GM18517 (cell line): ENCODE measurements at regions not wholly inside any gene's neighbourhood (a gene's known extent, or its start where the extent isn't known, plus 50 kb on each side); places are given as distances from the start of the nearest gene placed in this dataset.

Source experiments
- ATAC-seq: cut with Tn5 transposase; IDR thresholded peaks from one replicate; pipeline ENCODE4 v1.9.1; 2021; ENCODE audit warnings: mild to moderate bottlenecking, moderate library complexity; ENCODE audit not compliant: unreplicated experiment

DNA sequence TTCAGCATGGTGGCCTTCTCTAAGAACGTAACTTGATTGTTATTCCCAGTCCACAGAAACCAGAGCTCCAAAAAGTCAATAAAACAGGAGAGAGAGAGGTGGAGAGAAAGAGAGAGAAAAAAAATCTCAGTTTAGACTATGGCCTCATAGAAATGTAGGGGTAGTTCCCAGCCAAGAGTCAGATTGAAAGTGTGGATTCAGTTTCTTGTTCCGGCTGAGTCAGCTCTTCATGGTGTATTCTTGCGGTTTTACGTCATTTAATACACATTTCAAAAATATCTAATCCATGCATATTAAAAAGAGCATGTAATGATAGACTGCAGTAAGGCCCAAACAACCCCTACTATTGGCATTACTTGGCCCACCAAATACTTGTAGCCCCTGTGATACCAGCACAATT lies 303.9 kb downstream of the ETAA1 start:
- ATAC-seq: no peak

DNA sequence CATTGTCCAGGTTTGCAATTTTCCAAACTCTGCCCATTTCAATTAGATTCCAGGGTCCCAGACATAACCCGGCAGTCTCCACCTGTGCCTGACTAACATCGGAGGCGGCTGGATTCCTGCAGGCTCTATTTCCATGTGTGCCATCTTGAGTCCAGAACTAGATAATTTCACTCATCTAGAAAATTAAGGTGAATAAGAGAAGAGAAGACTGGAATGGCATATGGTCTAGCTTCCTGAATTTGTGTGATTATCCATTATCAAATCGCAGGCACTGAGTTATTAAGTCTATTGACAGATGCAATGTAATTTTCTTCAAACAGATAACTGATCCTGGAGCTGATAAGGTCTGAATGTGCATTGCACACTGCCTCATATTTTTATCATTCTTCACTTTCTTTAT lies 305.2 kb downstream of the ETAA1 start:
- ATAC-seq: no peak

DNA sequence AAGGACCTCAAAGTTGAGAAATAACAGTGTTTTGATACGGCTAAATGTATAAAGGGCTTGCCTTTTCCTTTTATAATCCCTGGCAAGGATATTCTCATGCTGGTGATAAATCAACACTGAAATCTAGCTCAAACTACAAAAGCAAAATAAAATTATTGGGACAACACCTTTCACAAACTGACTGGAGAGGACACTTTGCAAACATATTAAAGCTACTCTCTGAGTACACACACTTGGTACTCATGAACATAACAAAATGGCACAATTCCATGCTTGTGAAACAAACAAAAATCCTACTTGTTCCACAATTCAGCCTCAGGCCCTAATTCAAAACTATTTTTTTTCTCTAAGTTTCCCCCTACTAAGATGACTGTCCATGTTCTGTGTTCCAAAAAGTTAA lies 305.8 kb downstream of the ETAA1 start:
- no peak for ATAC-seq

DNA sequence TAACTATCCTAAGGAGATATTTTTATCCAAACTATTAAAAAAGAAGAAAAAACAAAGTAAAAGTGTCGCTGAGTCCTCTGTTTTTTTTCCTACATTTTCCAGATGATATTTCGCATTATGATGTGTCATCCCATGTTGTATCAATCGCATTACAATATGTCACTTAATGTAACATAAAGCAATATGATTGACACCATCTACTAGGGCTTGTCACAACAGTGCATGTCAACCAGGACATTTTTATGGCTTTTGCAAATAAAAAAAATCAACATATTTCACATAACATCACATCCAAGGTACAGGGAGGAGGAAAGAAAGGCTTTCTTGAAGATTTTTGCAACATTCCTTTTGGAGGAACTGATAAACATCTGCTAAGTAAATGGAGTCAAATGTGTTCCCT lies 308.9 kb downstream of the ETAA1 start:
- ATAC-seq: no peak

DNA sequence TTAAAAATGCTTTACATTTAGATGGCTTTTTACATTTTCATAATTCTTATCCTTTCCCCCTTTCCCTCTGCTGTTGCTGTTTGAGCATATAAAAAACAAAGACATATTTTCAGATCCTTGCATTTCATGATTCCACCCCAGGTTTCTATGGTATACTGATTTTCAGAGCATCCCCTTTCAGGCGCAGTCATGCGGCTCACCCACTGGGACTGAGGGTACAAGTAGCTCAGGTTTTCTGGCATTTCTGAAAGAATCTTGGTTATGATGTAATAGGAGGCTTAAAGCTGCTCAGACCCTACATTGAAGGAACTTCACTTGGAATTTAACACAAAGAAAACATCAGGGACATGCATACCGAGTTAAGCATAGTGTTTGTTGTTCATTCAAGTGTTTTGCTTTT lies 310.8 kb downstream of the ETAA1 start:
- no peak for ATAC-seq

DNA sequence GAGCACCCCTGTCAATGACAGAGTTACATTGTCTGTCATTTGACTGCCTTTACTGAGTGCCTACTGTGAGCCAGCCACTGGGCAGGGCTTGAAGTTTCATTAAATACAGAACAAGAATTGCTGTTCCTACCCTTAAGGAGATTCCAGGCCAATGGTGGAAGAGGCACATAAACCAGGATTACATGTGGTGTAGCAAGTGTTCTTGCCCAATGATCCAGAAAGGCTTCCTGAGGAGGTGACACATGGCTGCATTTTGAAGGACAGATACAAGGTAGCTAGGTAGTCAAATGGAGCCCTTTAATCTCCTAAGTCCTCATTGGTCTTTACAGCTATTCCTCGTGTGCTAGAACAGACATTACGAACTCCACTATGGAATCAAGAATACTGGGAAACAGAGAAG lies 312.7 kb downstream of the ETAA1 start:
- ATAC-seq: no peak

DNA sequence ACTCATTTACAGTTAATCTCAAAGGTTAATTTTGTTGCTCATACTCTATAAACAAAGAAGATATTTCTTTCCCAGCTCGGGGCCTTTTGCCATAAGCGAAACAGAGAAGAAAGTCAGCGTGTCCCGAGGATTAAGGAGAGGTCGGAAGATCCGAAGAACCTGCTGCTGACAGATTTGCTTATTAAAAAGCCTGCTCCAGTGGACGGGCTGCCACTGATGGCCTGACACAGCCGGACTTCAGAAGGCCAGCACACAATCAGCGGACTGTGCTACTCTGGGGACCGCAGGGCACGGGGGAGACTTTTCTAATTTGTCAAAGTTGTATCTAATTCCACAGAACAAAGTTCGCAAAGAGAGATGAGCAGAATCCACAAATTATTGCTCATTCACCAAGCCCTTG lies 315.4 kb downstream of the ETAA1 start:
- ATAC-seq: no peak

DNA sequence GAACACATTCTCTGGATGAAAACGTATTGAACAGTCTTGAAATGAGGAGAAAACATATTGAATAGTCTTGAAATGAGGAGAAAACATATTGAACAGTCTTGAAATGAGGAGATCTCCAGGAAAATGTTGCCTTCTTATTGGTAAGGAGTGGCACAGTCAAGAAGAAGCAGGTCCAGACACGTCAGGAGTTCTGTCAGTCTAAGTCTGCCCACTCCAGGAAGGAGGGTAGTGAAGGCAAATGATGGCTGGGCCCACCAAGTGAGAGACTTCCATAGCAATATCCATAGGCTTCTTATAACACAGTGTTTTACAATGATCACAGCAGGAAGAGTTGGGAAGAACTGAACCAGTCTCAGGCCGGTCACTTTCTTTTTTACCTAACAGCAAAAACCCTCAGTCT lies 316.2 kb downstream of the ETAA1 start:
- no peak for ATAC-seq

DNA sequence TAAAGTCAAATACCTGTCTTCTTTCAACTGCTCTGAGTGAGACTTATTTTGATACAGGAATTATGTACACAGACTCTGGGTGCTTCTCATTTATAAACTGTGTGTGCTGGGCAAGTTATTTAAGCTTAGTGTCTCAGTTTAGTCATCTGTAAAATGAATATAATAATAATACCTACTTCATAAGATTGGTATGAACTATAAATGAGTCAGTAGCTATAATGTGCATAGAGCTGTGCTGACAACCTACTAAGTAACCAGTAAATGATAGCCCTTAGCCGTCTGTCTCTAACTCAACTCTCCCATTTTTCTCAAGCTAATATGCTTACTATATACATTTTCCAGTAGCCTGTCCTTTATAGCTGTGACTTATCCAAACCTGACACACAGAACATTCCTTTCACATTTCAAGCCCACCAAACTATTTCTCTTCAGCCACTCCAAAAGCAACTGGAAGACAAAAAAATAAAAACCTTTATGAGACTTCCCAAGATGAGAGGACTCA lies 319.8 kb downstream of the ETAA1 start:
- no peak for ATAC-seq

DNA sequence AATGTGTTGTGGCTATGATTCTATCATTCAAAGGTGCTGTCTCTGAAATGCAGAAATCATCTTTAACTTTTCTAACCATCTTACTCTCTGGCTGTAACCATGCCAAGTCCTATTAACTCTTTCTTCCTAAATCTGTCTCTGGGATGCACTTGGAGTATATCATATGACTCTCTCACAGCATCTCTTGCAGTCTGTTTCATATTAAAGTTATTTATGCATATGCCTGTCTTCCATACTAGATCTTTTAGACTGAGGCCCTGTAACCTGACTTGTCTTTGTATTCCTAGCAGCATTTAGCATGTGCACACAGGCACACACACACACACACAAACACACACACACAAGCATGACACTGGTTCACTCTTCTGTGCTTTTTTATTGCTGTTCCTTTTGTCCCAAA lies 320.6 kb downstream of the ETAA1 start:
- ATAC-seq: no peak

DNA sequence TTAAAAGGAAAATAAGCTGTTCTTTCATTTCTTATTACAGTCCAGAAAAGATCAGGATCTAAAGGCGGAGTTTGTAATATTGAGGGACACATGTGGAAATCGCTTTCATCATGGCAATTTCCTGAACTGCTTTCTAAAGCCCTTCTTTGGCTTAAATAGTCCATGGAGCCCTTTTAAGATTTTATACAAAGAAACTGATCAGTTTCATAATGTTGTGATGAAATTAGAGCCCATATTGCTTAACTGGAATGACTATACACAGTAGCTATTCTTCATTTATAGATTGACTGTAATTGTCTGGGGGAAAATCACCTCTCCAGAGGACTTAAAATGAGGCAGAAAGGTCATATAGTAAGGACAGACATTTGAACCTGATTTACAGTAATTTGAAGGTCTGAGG lies 322.2 kb downstream of the ETAA1 start:
- ATAC-seq: no peak

DNA sequence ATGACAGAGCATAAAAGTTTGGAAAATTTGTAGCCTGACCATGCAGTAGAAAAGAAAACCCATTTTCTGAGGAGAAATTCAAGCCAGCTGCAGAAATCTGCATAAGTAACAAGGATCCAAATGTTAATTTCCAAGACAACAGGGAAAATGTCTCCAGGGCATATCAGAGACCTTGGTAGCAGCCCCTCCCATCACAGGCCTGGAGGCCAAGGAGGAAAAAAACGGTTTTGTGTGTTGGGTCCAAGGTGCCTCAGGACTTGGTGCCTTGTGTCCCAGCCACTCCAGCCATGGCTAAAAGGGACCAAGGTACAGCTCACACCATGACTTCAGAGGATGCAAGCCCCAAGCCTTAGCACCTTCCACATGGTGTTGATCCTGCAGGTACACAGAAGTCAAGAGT lies 324.4 kb downstream of the ETAA1 start:
- ATAC-seq: no peak

DNA sequence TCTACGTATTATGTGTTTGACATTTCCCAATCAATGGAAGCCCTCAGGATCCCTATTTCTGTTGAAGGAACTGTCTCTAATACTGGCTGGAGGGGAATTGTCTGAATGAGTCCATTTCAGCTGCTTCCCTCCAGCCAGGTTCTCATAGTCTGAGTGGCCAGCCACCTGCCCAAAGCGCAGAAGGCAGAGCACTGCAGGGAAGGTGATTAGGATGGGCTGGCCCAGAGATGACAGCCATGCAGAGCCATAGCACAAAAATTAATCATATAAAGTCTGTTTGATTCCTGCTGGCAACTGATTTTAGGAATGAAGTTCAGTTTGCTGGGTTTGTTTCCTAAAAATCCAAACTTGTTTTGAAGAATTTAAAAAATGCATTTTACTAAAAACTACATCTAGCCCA lies 327.1 kb downstream of the ETAA1 start:
- no peak for ATAC-seq

DNA sequence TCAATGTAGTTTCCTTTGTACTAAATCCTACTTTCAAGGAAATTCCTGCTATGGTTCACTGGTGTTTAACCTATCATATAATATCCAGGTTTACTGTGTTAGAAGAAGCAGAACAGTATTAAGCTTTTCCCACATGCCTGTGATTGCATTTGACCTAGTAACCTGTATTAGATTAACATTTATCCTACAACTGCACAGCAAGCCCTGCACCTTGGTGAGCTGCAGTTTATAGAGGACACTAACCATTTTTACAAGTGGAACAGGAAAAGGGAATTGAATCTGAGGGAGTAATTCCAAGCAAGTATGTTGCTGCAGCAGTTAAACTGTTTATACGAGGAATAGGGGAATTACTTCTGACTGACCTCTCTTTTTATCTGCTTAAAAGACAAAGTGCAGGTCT lies 328.6 kb downstream of the ETAA1 start:
- no peak for ATAC-seq

DNA sequence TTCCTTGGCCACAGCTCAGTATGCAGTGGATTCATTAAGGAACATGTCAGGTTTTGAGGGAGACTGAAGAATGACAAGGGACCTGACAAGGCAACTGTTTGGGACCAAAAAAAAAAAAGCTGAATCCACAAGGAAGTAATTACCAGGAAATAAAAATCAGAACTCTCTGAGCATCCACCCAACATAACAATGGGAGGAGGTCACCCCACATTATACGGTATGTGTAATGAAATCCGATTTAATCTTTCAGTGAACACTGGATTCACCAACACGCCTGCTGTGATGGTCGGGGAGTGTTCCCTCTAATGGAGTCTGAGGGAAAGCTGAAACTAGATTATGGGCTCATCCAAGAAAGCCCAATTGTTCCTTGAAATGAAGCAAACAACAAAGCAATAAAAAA lies 329.3 kb downstream of the ETAA1 start:
- ATAC-seq: no peak

DNA sequence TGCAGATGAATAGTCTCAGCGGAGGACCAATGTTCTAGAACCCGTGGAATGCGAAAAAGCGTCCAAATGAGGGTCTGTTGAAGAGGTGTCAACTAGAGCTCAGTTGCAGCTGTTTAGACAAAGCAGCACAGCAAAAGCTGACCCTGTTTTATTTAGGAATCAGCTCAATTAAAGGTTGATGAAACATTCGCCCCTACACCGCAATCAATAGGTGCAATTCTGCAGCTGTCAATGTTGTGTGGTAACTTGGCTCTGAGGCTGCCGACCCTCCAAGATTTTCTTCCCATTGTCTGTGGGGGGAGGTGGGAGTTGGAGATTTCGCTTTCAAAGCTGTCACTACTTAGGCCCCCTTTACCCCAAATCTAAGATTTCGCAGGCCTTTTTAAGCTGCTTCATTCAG lies 330.0 kb downstream of the ETAA1 start:
- ATAC-seq: no peak

DNA sequence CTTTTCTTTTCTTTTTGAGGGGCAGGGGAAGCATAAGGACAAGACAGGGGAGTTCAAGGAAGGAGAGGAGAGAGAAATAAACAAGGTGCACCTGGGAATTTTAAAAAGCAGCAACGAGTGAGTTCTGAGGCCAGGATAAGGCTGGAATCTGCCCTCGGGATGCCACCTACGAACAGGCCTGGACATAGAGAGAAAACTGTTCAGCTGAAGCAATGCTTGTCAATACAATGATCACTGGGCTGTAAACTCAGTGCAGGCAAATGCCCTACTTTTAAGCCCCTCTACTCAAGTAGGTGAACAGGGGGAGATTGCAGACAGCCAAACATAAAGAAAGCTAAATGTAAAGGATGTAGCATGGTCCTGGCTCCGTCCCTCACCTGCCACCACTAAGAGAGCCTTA lies 330.5 kb downstream of the ETAA1 start:
- ATAC-seq: no peak

DNA sequence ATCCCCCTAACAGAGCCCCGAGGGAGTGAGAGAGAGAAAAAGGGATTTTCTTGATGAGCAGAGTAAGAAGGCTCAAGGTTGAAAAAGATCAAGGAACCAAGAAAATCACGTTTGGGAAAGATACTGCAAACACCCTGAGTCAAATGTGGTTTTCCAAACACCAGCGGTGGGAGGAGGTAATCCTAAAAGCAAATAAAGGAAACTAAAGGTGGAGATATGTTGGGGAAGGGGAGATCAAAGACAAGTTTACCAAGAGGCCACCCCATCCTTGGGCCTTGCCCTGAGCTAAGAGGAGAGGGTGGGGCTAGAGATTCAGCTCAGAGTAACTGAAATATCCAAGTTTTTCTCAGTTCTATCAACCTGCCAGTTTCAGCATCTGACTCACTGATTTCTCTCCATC lies 332.3 kb downstream of the ETAA1 start:
- ATAC-seq: no peak

DNA sequence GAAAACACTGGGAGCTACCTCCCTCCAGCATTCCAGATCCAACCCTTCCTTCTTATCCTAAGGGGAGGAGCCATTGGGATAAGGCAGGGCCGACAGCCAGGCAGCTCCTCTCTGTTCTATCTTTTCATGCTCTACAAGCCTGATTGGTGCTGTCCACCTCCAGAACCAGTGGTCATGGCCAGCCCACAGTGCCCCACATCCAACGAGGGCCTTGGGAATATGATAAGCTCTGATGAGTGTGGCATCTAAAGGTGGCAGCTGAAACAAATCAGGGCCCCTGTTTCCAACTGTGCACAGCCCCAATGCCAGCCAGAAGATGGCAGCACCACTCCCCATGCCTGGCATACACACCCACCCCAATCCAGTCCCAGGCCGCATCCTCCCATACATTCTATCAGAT lies 329.3 kb downstream of the C1D start:
- ATAC-seq: no peak

DNA sequence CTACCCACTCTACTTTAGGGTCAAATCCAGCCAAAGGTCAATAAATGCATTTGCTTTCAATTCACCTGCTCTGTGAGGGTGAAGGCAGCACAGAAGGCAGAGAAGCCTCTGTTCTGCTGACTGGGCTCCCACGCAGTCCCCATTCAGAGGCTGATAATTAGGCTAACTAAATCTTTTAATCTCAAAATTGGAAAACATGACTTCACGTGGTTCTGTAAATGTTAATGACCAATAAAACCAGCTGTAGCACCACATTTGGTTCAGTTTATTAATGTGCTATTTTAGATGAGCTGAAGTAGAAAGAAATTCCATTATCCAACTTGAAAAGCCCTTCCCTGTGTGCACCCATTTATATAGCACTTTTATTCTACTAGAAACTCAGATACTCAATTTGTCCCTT lies 310.6 kb downstream of the C1D start:
- ATAC-seq: no peak

DNA sequence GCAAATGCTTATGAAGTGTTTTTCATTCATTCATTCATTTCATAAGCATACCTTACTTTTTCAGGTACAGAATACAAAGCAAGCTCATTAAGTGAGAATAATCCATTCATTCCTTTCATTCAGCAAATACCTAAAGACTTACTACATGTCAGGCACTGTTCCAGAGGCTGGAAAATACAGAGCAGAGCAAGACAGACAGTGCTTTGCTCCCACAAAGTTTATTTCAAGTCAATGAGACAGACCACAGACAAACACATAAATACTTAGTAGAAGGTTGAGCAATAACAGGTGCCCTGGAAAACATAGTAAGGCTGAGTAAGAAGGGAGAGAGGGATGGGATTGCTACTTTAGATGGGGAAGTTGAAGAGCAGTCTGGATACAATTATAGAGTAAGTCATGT lies 309.8 kb downstream of the C1D start:
- no peak for ATAC-seq

DNA sequence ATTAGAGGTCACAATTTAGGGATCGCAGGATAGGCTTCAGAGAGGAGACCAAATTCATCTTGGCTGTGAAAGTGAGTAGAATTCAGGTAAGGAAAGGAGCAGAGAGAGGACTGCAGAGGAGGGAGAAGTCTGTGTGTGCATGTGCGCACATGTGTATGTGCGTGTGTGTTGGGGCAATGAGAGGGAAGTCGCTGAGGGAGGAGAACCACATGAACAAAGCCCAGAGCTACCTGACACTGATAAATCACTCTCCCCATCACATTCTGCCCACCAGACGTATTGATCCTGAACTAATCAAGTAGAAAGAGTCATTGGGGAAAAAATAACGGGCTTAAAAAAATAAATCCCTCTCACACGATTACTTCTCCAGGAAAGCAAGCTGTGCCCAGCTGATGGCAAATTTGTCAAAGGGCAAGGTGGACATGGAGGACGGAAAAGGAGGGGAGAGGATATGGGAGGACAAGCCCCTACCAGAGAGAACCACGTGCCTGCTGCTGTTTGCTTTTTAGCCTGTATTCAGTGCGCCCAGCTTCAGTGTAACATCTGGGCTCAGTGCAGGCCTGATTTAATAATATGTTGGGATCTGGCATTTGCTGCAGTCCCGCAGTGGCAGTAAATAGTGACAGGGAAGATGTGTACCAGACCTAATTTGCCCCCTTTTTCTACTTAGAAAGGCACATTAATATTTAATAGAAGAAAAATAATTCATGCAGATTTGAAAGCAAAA lies 307.5 kb downstream of the C1D start:
- no peak for ATAC-seq

DNA sequence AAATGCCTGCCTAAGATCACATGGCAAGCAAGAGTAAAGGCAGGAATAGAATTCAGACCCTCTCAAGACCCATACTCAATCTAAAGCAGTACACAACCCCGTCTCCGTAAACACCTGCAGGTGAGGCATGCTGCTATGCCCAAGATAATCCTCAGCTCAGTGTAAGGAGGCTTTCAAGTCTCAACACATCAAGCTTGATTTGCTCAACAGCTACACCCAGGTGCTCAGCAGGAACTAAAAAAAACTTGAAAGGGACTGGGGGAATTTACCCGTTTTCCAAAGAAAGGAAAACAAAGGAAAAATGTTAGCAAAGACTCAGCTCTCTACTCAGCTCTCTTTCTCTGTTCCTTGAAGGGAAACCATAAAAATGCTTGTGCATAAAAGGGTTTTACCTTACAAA lies 301.8 kb downstream of the C1D start:
- no peak for ATAC-seq
